Progenitor cell of endocrine pancreas (in vitro differentiated cells): ENCODE measurements at regions not wholly inside any gene's neighbourhood (a gene's known extent, or its start where the extent isn't known, plus 50 kb on each side); places are given as distances from the start of the nearest gene placed in this dataset.
"Not testable (repeated sequence)": the region's sequence is repeated elsewhere in the genome, so short reads cannot be mapped to it uniquely, and the experiment has no call there.

Experiments used
- DNase-seq: peaks from one replicate; pipeline ENCODE4 v3.0.0; 2021; ENCODE audit warnings: low spot score; ENCODE audit not compliant: unreplicated experiment
- H3K27ac Mint-ChIP-seq: 2 replicates; pipeline ENCODE4 v1.8.0; 2021; ENCODE audit warnings: mild to moderate bottlenecking, moderate library complexity, mixed read lengths
- H3K27me3 Mint-ChIP-seq: 2 replicates; pipeline ENCODE4 v1.8.0; 2021; ENCODE audit warnings: mixed read lengths
- H3K36me3 Mint-ChIP-seq: 2 replicates; pipeline ENCODE4 v1.8.0; 2022; ENCODE audit warnings: mixed read lengths; ENCODE audit not compliant: insufficient read depth
- H3K4me1 Mint-ChIP-seq: 2 replicates; pipeline ENCODE4 v1.8.0; 2021; ENCODE audit warnings: low read depth, mixed read lengths
- H3K4me3 Mint-ChIP-seq: 2 replicates; pipeline ENCODE4 v1.8.0; 2021; ENCODE audit warnings: low read depth, mild to moderate bottlenecking, moderate library complexity, mixed read lengths
- H3K9me3 Mint-ChIP-seq: 2 replicates; pipeline ENCODE4 v1.8.0; 2021; ENCODE audit warnings: low read depth, mixed read lengths
- CTCF ChIP-seq: fragments of 200-600 bp; sonication (generic); IDR thresholded peaks from one replicate; pipeline ENCODE4 v1.5.0; 2021; ENCODE audit warnings: antibody characterized with exemption, mild to moderate bottlenecking; ENCODE audit not compliant: unreplicated experiment

GRCh38 chr4:124459196-124459940, 253.2 kb downstream of the ANKRD50 start:
- no peak for TF ChIP-seq CTCF
- DNase-seq, result no peak
- H3K4me3 Mint-ChIP-seq, result no peak overlapping the region
- H3K4me1 Mint-ChIP-seq, result peaks cover 12% of the 10 kb centered on the region
- no peak overlapping the region for H3K27ac Mint-ChIP-seq
- H3K36me3 Mint-ChIP-seq, result peaks cover 2% of the 10 kb centered on the region
- H3K27me3 Mint-ChIP-seq, result no peaks in the 10 kb centered on the region
- H3K9me3 Mint-ChIP-seq, result peaks cover 16% of the 10 kb centered on the region

- Mint-ChIP-seq H3K4me1 (peaks cover 12% of the 10 kb centered on the region), H3K9me3 (peaks cover 16% of the 10 kb centered on the region), H3K4me3 (no peak overlapping the region), H3K27me3 (no peaks in the 10 kb centered on the region), H3K36me3 (peaks cover 2% of the 10 kb centered on the region), H3K27ac (no peak overlapping the region)
- no peak for TF ChIP-seq CTCF
- no peak for DNase-seq
Observed at GRCh38 chr4:124459941-124460310, 252.6 kb downstream of the ANKRD50 start.

GRCh38 chr4:124461592-124461991, 250.9 kb downstream of the ANKRD50 start:
- H3K4me1 Mint-ChIP-seq, result peaks cover 12% of the 10 kb centered on the region

GRCh38 chr4:124462954-124463828, 249.3 kb downstream of the ANKRD50 start:
- Mint-ChIP-seq H3K4me3 (no peak overlapping the region), H3K36me3 (peaks cover 2% of the 10 kb centered on the region), H3K27ac (no peak overlapping the region), H3K27me3 (peaks cover 2% of the 10 kb centered on the region), H3K9me3 (peaks cover 16% of the 10 kb centered on the region), H3K4me1 (peaks cover 11% of the 10 kb centered on the region)
- no peak for DNase-seq
- no peak for TF ChIP-seq CTCF

More at GRCh38 chr4:124461592-124461991, 250.9 kb downstream of the ANKRD50 start:
- H3K9me3 Mint-ChIP-seq, result peaks cover 16% of the 10 kb centered on the region
- not testable (repeated sequence) for H3K27me3 Mint-ChIP-seq, DNase-seq, H3K27ac Mint-ChIP-seq, H3K4me3 Mint-ChIP-seq, H3K36me3 Mint-ChIP-seq

GRCh38 chr4:124464836-124465235, 247.7 kb downstream of the ANKRD50 start:
- TF ChIP-seq CTCF, result no peak
- H3K9me3 Mint-ChIP-seq, result peaks cover 16% of the 10 kb centered on the region
- no peak overlapping the region for H3K4me3 Mint-ChIP-seq
- H3K27ac Mint-ChIP-seq, result no peak overlapping the region
- DNase-seq, result no peak
- peaks cover 2% of the 10 kb centered on the region for H3K4me1 Mint-ChIP-seq
- H3K27me3 Mint-ChIP-seq, result peaks cover 2% of the 10 kb centered on the region
- peaks cover 2% of the 10 kb centered on the region for H3K36me3 Mint-ChIP-seq
